Smooth muscle cell (in vitro differentiated cells): ENCODE measurements at regions not wholly inside any gene's neighbourhood (a gene's known extent, or its start where the extent isn't known, plus 50 kb on each side); places are given as distances from the start of the nearest gene placed in this dataset.

Experiments used
- DNase-seq: peaks from one replicate; lab custom pipeline; 2025; ENCODE audit not compliant: unreplicated experiment; lab: John Stamatoyannopoulos, UW
- H2AFZ ChIP-seq: fragments of 200-600 bp; sonication (generic); 2 replicates; pipeline ENCODE4 v1.6.0; 2016; ENCODE audit warnings: antibody characterized with exemption, low read depth, mild to moderate bottlenecking
- H3F3A ChIP-seq: fragments of 200-600 bp; sonication (generic); 2 replicates; pipeline ENCODE4 v1.6.0; 2017; ENCODE audit warnings: antibody characterized with exemption, low read depth
- H3K27ac ChIP-seq: fragments of 200-600 bp; sonication (generic); 2 replicates; pipeline ENCODE4 v1.5.1; 2016; ENCODE audit warnings: low read depth, mild to moderate bottlenecking
- H3K27me3 ChIP-seq: fragments of 200-600 bp; sonication (generic); 2 replicates; pipeline ENCODE4 v1.6.1; 2016; ENCODE audit warnings: low read depth, mild to moderate bottlenecking
- H3K36me3 ChIP-seq: fragments of 200-600 bp; sonication (generic); 2 replicates; pipeline ENCODE4 v1.5.1; 2016; ENCODE audit warnings: low read depth
- H3K4me1 ChIP-seq: fragments of 200-600 bp; sonication (generic); 2 replicates; pipeline ENCODE4 v1.5.1; 2016; ENCODE audit warnings: low read depth
- H3K4me2 ChIP-seq: fragments of 200-600 bp; sonication (generic); 2 replicates; pipeline ENCODE4 v1.6.0; 2016; ENCODE audit warnings: mild to moderate bottlenecking
- H3K4me3 ChIP-seq: fragments of 200-600 bp; sonication (generic); 2 replicates; pipeline ENCODE4 v1.5.1; 2016; ENCODE audit warnings: mild to moderate bottlenecking
- H3K79me2 ChIP-seq: fragments of 200-600 bp; sonication (generic); 2 replicates; pipeline ENCODE4 v1.6.0; 2016; ENCODE audit warnings: low read depth, mild to moderate bottlenecking
- H3K9ac ChIP-seq: fragments of 200-600 bp; sonication (generic); 2 replicates; pipeline ENCODE4 v1.6.0; 2016; ENCODE audit warnings: low read depth
- H3K9me3 ChIP-seq: fragments of 200-600 bp; sonication (generic); replicated peaks from 2 replicates; pipeline ENCODE4 v1.5.1; 2016; ENCODE audit warnings: low read depth
- H4K20me1 ChIP-seq: fragments of 200-600 bp; sonication (generic); 2 replicates; pipeline ENCODE4 v1.6.0; 2016; ENCODE audit warnings: low read depth
- CTCF ChIP-seq: fragments of 200-600 bp; sonication (generic); IDR thresholded peaks from 2 replicates; pipeline ENCODE4 v1.5.1; 2017; ENCODE audit warnings: borderline replicate concordance, mild to moderate bottlenecking, antibody characterized with exemption; ENCODE audit not compliant: insufficient read depth, poor library complexity, severe bottlenecking
- whole genome bisulfite sequencing: methylation state at CpG from one replicate; pipeline ENCODE4 v1.1.7; 2016; ENCODE audit warnings: low lambda C conversion rate; 5-methylcytosine and 5-hydroxymethylcytosine counted together

- no peak overlapping the region for H3K4me3 ChIP-seq
- no peaks in the 10 kb centered on the region for H3K79me2 ChIP-seq
- H3K9ac ChIP-seq: no peak overlapping the region
- H4K20me1 ChIP-seq: no peaks in the 10 kb centered on the region
- H2AFZ ChIP-seq: no peak overlapping the region
- DNase-seq: no peak
- TF ChIP-seq CTCF: no peak
- no peaks in the 10 kb centered on the region for H3K9me3 ChIP-seq
- peaks cover 30% of the 10 kb centered on the region for H3F3A ChIP-seq
- H3K27me3 ChIP-seq: no peaks in the 10 kb centered on the region
- peak overlapping the region; percentile 56 for H3K4me2 ChIP-seq
- H3K4me1 ChIP-seq: peaks cover 14% of the 10 kb centered on the region
- WGBS: 63% methylated on average over 5 of the region's 5 CpGs
- no peaks in the 10 kb centered on the region for H3K36me3 ChIP-seq
- peak overlapping the region; percentile 86 for H3K27ac ChIP-seq
Measured at GRCh38 chr14:76947838-76948184, 80.7 kb downstream of the IRF2BPL start.

GRCh38 chr14:76947078-76947837 lies 81.2 kb downstream of the IRF2BPL start:
- peak; percentile 67 for DNase-seq
- H3K4me3 ChIP-seq: peak overlapping the region; percentile 20

GRCh38 chr14:76946753-76947077 lies 81.8 kb downstream of the IRF2BPL start:
- no peak for TF ChIP-seq CTCF
- H3K9ac ChIP-seq: peak overlapping the region; percentile 26
- peaks cover 30% of the 10 kb centered on the region for H3F3A ChIP-seq
- no peak for DNase-seq
- no peaks in the 10 kb centered on the region for H3K27me3 ChIP-seq
- H3K4me1 ChIP-seq: peaks cover 23% of the 10 kb centered on the region
- peak overlapping the region; percentile 86 for H3K27ac ChIP-seq
- no peaks in the 10 kb centered on the region for H3K79me2 ChIP-seq
- H3K4me2 ChIP-seq: peak overlapping the region; percentile 56
- no peaks in the 10 kb centered on the region for H3K36me3 ChIP-seq
- H2AFZ ChIP-seq: peak overlapping the region; percentile 74
- no peak overlapping the region for H3K4me3 ChIP-seq
- no peaks in the 10 kb centered on the region for H4K20me1 ChIP-seq
- no peaks in the 10 kb centered on the region for H3K9me3 ChIP-seq
- 84% methylated on average over 6 of the region's 6 CpGs for WGBS

More at GRCh38 chr14:76947078-76947837, 81.2 kb downstream of the IRF2BPL start:
- H3F3A ChIP-seq: peaks cover 31% of the 10 kb centered on the region
- peak overlapping the region; percentile 74 for H2AFZ ChIP-seq
- no peaks in the 10 kb centered on the region for H3K79me2 ChIP-seq
- H3K9me3 ChIP-seq: no peaks in the 10 kb centered on the region
- H4K20me1 ChIP-seq: no peaks in the 10 kb centered on the region
- H3K27me3 ChIP-seq: no peaks in the 10 kb centered on the region
- TF ChIP-seq CTCF: peak; percentile 31
- peak overlapping the region; percentile 26 for H3K9ac ChIP-seq
- WGBS: 7% methylated on average over 27 of the region's 28 CpGs
- H3K36me3 ChIP-seq: no peaks in the 10 kb centered on the region
- H3K27ac ChIP-seq: peak overlapping the region; percentile 86
- H3K4me2 ChIP-seq: peak overlapping the region; percentile 56
- H3K4me1 ChIP-seq: peaks cover 17% of the 10 kb centered on the region

- peaks cover 14% of the 10 kb centered on the region for H3F3A ChIP-seq
- no peaks in the 10 kb centered on the region for H4K20me1 ChIP-seq
- H3K9me3 ChIP-seq: no peaks in the 10 kb centered on the region
- H3K4me3 ChIP-seq: no peak overlapping the region
- no peak overlapping the region for H3K27ac ChIP-seq
- H3K4me1 ChIP-seq: peaks cover 31% of the 10 kb centered on the region
- no peak for TF ChIP-seq CTCF
- no peak overlapping the region for H3K9ac ChIP-seq
- no peaks in the 10 kb centered on the region for H3K36me3 ChIP-seq
- no peaks in the 10 kb centered on the region for H3K27me3 ChIP-seq
- H2AFZ ChIP-seq: no peak overlapping the region
- no peak overlapping the region for H3K4me2 ChIP-seq
- H3K79me2 ChIP-seq: no peaks in the 10 kb centered on the region
- DNase-seq: no peak
- 93% methylated on average over 4 of the region's 4 CpGs for WGBS
Measured at GRCh38 chr14:76943072-76943471, 85.4 kb downstream of the IRF2BPL start.
